ENCODE measurements at regions not wholly inside any gene's neighbourhood (a gene's known extent, or its start where the extent isn't known, plus 50 kb on each side); places are given as distances from the start of the nearest gene placed in this dataset.

GRCh38 chr11:8805296-8805695, 105.7 kb upstream of the AKIP1 start:
- no peak overlapping the region for H3K4me3 Mint-ChIP-seq
- H3K27me3 Mint-ChIP-seq (ENCODE audit: insufficient read depth), result peaks cover 3% of the 10 kb centered on the region; the same call in 1 of the 2 replicates
- no peak for DNase-seq
- no peak overlapping the region for H3K27ac Mint-ChIP-seq
- H3K36me3 Mint-ChIP-seq (ENCODE audit: low read depth), result peaks cover 4% of the 10 kb centered on the region
- no peaks in the 10 kb centered on the region for H3K9me3 Mint-ChIP-seq
- TF ChIP-seq CTCF (IDR thresholded peaks at IDR 0.05), result no peak
- no peaks in the 10 kb centered on the region; the same call in none of the 2 replicates for H3K4me1 Mint-ChIP-seq (ENCODE audit: low read depth)

GRCh38 chr11:8806974-8807373, 104.0 kb upstream of the AKIP1 start:
- DNase-seq, result no peak
- Mint-ChIP-seq H3K9me3 (no peaks in the 10 kb centered on the region), H3K4me3 (peak overlapping the region; percentile 98; the same call in 1 of the 2 replicates), H3K36me3 (ENCODE audit: low read depth) (peaks cover 4% of the 10 kb centered on the region), H3K4me1 (ENCODE audit: low read depth) (no peaks in the 10 kb centered on the region; the same call in none of the 2 replicates), H3K27ac (peak overlapping the region; percentile 100), H3K27me3 (ENCODE audit: insufficient read depth) (peaks cover 5% of the 10 kb centered on the region)
- no peak for TF ChIP-seq CTCF (IDR thresholded peaks at IDR 0.05)

- Mint-ChIP-seq H3K9me3 (no peaks in the 10 kb centered on the region), H3K4me3 (peak overlapping the region; percentile 98), H3K27ac (peak overlapping the region; percentile 100), H3K27me3 (ENCODE audit: insufficient read depth) (peaks cover 5% of the 10 kb centered on the region), H3K4me1 (ENCODE audit: low read depth) (no peaks in the 10 kb centered on the region; the same call in none of the 2 replicates), H3K36me3 (ENCODE audit: low read depth) (peaks cover 4% of the 10 kb centered on the region)
- TF ChIP-seq CTCF (IDR thresholded peaks at IDR 0.05), result no peak
- peak; percentile 85 for DNase-seq
Observed at GRCh38 chr11:8807544-8808225, 103.3 kb upstream of the AKIP1 start.

- no peak for TF ChIP-seq CTCF (IDR thresholded peaks at IDR 0.05)
- peak overlapping the region; percentile 100 for H3K27ac Mint-ChIP-seq
- H3K9me3 Mint-ChIP-seq, result no peaks in the 10 kb centered on the region
- H3K4me1 Mint-ChIP-seq (ENCODE audit: low read depth), result no peaks in the 10 kb centered on the region; the same call in none of the 2 replicates
- peak overlapping the region; percentile 98 for H3K4me3 Mint-ChIP-seq
- peaks cover 5% of the 10 kb centered on the region for H3K27me3 Mint-ChIP-seq (ENCODE audit: insufficient read depth)
- peaks cover 4% of the 10 kb centered on the region for H3K36me3 Mint-ChIP-seq (ENCODE audit: low read depth)
- no peak for DNase-seq
Observed at GRCh38 chr11:8808226-8808585, 102.8 kb upstream of the AKIP1 start.

GRCh38 chr11:8809241-8809938, 101.6 kb upstream of the AKIP1 start:
- Mint-ChIP-seq H3K36me3 (ENCODE audit: low read depth) (peaks cover 4% of the 10 kb centered on the region), H3K27ac (peak overlapping the region; percentile 100), H3K27me3 (ENCODE audit: insufficient read depth) (peaks cover 5% of the 10 kb centered on the region), H3K4me1 (ENCODE audit: low read depth) (no peaks in the 10 kb centered on the region; the same call in none of the 2 replicates), H3K4me3 (peak overlapping the region; percentile 98), H3K9me3 (no peaks in the 10 kb centered on the region)
- DNase-seq, result no peak
- TF ChIP-seq CTCF (IDR thresholded peaks at IDR 0.05), result no peak

All from HFFc6 (cell line).